Daoy (cell line): ENCODE measurements at regions not wholly inside any gene's neighbourhood (a gene's known extent, or its start where the extent isn't known, plus 50 kb on each side); places are given as distances from the start of the nearest gene placed in this dataset.
A peak's percentile ranks its signal among the peaks of the same experiment; 100 is the strongest.

Experiments used
- DNase-seq: peaks from one replicate; pipeline ENCODE4 v3.0.0-alpha.2; 2015; ENCODE audit warnings: low read depth

- DNase-seq = no peak
Observed at GRCh38 chr1:209445576-209445975, 137.9 kb upstream of the CAMK1G start.

- no peak for DNase-seq
Observed at GRCh38 chr1:209446356-209446755, 137.2 kb upstream of the CAMK1G start.

DNA sequence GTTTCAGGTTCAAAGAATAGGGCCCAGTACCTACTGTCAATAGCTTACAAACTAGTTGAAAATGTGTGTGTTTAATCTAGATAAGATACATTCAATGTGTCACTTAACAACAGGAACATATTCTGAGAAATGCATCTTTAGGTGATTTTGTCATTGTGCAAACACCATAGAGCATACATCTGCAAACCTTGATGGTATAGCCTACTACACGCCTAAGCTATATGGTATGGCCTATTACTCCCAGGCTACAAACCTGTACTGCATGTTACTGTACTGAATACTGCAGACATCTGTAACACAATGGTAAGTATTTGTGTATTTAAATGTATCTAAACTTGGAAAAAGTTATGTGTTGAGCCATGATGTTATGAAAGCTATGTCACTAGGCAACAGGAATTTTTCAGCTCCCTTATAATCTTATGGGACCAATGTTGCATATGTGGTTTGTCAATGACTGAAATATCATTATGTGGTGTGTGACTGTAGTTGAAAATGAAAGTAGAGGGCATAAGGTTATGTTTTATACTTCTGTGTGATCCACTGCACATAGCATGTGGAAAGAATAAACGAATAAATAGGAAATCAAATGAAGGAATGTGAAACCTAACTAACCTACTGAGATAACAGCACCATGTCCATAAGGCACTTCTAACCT, 129.0 kb upstream of the CAMK1G start:
- no peak for DNase-seq

GRCh38 chr1:209455145-209455544, 128.4 kb upstream of the CAMK1G start:
- peak; percentile 37 for DNase-seq

DNA sequence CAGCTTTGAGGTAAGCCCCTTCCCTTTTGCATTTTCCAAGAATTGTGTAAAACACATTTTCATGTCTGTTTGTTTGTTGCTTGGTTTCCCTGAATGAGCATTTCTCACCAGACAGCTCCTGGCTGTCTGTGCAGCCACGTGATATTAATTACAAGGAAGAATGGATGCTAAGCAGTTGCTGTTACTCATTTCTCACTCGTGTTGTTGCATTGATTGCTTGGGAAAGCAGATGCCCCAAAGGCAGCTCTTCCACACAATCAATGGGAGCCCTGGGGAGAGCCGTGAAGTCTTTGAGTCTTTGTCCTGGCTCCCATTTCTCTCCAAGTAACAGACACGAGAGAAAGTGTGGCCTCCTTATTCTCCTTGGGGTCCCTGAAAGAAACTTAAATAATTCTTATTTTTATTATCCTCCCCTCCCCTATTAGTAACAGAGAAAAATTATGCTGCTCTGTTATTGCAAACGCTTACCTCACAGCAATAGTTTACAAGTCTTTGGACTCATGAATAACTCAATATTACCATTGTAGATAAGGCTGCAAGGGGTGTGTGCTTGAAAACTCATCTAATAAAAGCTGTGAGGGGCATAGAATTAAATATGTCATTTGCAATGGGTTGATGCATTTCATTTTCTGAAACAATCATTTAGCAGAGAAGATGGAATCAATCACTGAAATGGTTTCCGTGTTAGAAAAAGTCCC, 127.7 kb upstream of the CAMK1G start:
- no peak for DNase-seq

DNA sequence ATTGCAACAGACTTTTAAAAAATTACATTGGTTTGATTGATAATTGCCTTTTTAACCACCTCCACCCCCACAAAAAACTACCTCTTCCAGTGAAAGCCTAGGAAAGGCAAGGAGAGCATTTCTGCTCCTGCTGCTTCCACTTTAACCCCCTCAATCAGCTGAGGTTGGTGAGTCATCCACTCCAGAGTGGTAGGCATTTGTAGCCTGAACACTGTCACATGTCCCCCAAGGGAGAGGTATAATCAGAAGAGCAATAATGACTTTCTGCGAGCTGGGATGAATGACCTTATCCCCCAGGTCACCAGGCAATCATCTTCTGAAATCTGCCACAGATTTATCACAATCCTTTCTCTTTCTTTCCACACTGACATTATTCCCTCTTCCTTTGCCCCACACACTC, 126.6 kb upstream of the CAMK1G start:
- DNase-seq = peak; percentile 68

GRCh38 chr1:209457401-209458125, 126.0 kb upstream of the CAMK1G start:
- no peak for DNase-seq

- no peak for DNase-seq
Observed at GRCh38 chr1:209458921-209459320, 124.6 kb upstream of the CAMK1G start.

DNA sequence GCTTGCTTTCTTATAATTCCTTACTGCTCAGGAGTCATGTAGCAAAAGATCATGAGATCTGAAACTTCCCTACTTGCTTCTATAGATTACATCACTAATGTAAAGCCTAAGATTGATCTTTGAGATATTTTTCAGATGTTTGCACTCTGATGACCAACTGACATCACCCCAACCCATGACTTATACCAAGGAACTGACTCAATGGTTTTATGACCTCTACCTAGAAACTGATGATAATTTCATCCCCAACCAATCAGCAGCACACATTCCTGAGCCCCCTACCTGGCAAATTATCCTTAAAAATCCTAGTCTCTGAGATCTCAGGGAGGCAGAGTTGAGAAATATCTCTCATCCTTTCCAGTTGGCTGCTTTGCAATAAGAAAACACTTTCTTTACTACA, 122.3 kb upstream of the CAMK1G start:
- no peak for DNase-seq

DNA sequence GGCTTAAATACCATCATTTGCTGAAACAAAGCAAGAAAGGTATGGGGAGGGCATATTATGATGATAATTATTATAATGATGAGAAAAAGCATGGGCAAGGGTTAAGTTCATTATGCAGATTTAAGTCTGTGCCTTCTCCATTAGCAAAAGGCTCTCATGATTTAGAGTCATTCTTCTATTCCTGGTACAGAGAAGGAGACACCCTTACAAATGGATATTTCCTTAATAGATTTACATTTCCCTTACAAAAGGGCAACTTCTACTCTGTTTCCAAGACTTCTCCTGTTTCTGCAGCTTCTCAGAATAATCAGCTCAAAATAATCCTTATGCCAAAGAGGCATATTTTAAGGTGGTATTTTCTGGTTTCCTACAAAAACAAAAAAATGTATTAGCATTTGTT, 121.1 kb upstream of the CAMK1G start:
- DNase-seq = no peak

GRCh38 chr1:209463441-209463840, 120.1 kb upstream of the CAMK1G start:
- DNase-seq = no peak

GRCh38 chr1:209473025-209473424, 110.5 kb upstream of the CAMK1G start:
- DNase-seq = no peak

DNA sequence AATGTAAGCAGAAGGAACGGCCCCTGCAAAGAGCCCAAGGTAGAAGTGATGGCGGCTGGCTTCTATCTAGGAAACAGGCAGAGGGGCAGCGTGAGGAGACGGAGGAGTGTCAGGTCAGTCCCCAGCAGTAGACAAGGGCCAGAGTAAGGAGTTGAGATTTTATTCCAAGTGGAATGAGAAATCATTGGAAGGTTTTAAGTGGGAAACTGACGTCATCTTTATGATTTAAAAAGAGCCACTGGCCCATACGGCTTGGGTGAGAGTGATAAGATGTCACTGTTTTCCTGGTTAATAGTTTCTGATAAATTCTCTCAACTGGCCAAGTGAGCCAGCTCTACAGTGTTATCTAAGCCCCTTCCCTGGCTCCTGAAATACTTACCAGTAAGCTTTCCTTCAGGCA, 103.2 kb upstream of the CAMK1G start:
- DNase-seq = no peak

GRCh38 chr1:209483691-209484090, 99.8 kb upstream of the CAMK1G start:
- no peak for DNase-seq

DNA sequence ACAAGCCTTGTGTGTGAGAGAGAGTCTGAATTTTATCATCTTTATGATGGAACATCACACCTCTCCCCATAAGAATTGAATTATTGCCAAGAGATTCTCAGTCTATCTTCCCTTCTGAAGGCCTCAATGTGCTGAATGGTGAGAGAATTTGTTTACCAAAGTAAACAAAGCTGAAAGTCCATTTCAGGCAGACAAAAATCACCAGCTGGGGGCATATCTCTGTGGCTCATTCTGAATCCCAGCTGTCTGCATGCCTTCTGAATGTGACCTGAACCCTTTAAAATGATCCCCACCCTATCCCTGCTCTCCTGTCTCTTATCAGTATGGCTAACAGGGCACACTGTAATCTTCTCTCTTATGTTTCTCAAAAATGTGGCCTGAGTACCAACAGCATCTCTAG, 99.1 kb upstream of the CAMK1G start:
- no peak for DNase-seq

DNA sequence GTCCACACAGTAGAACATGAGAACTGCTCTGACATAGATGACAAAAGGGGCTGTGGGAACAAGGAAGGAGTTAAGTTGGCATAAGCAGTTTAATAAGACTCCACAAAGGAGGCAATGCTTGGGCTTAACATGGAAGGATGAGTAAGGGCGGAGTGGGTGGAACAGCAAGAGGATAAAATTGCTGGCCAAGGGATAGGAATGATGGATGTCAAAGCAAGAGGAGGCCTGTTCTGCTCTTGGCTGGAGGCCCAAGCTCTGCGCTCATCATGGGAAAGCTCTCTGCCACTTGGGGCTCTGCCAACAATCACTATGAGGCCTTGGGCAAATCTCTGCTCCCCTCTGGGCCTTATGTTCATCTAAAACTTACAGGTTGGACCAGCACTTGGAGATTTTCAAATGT, 98.3 kb upstream of the CAMK1G start:
- peak; percentile 86 for DNase-seq

DNA sequence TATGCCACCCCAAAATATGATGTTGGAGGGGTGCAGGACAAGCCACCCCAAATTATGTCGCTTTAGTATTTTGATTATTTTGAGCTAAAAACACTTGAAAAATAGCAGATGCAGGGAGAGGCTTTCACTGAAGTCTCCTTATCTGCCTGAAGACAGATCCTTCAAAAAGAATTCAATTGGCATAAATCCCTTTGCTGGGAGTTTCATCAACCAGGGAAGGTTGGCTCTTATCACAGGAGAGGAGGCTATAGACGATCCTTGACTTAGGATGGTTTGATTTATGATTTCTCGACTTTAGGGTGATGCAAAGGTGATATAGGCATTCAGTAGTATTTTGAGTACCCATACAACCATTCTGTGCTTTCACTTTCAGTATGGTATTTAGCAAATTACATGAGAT, 97.8 kb upstream of the CAMK1G start:
- DNase-seq = no peak

DNA sequence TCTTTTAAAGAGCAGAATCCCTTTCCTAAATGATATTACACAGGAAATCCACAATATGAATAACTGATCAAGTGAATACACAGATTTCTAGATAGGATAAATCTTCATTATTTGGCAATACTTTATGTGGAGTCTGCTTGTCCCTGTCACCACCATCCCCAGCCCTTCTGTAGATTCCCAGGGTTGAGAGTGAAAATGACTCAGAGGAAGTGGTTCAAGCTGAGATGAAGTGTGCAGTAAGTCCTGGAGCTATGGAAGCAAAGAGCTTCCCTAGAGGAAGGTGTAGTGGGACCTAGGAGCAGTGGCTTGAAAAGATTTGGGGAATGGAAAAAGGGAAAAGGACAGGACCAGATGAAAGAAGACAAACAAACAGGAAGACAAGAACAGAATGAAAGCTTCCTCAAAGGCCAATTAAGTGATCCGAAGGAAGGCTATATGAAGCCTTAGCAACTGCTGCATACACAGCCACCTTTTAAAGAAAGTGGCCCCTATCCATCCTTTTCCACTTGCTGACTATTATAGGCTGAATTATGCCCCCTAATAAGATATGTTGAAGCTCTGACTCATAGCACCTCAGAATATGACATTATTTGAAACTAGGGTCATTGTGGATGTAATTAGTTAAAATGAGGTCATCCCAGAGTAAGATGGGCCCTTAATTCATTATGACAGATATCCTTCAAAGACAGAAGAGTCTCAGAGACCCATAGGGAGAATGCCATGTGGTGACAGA, 96.5 kb upstream of the CAMK1G start:
- DNase-seq = peak; percentile 76

GRCh38 chr1:209490013-209490412, 93.5 kb upstream of the CAMK1G start:
- no peak for DNase-seq

- no peak for DNase-seq
Observed at GRCh38 chr1:209491031-209491430, 92.5 kb upstream of the CAMK1G start.

DNA sequence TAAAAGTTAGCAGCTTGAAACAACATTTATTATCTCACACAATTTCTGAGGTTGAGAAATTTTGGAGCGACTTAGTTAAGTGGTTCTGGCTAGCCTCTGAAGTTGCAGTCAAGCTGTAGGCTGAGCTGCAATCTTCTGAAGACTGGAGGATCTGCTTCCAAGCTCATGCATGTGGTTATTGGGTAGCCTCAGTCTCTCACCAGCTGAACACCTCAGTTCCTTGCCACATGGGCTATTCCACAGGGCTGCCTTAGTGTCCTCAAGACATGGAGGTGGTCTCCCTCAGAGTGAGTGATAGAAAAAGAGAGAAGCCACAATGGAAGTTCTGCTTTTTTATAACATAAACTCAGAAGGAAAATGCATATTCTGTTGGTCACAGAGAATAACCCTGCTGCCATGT, 92.0 kb upstream of the CAMK1G start:
- no peak for DNase-seq

- no peak for DNase-seq
Observed at GRCh38 chr1:209491897-209492296, 91.6 kb upstream of the CAMK1G start.
